ENCODE measurements at regions not wholly inside any gene's neighbourhood (a gene's known extent, or its start where the extent isn't known, plus 50 kb on each side); places are given as distances from the start of the nearest gene placed in this dataset.
A peak's percentile ranks its signal among the peaks of the same experiment; 100 is the strongest.
"Not testable (repeated sequence)": the region's sequence is repeated elsewhere in the genome, so short reads cannot be mapped to it uniquely, and the experiment has no call there.

GRCh38 chrX:109872021-109872732 is 130.7 kb upstream of the TMEM164 start:
- no peak for DNase-seq
- in situ Hi-C loops (cut with HindIII; ENCODE audit: low pct_ligation_motif_present, low pct_unique_long_range_greater_than_20kb, low sequenced_read_pairs), result no loop called here

GRCh38 chrX:109873574-109873973 is 129.3 kb upstream of the TMEM164 start:
- DNase-seq, result no peak
- in situ Hi-C loops (cut with HindIII; ENCODE audit: low pct_ligation_motif_present, low pct_unique_long_range_greater_than_20kb, low sequenced_read_pairs), result no loop called here

DNA sequence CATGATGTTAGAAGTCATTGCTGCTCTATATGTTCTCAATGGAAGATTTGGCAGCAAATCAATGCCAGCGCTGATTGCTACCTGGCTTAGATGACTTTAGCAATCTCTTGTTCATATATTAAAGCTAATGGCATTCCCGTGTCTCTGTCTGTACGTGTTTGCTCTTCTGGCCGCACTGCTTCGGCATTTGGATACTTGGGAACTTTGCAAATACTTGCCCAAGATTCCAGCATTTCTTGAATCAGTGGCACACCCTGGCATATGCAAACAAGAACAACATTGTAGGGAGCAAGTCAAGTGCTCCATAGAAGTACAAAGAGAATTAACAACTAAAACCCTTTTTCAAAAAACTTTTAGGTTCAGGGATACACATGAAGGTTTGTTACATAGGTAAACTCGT is 128.9 kb upstream of the TMEM164 start:
- in situ Hi-C loops (cut with HindIII; ENCODE audit: low pct_ligation_motif_present, low pct_unique_long_range_greater_than_20kb, low sequenced_read_pairs), result no loop called here
- no peak for DNase-seq

DNA sequence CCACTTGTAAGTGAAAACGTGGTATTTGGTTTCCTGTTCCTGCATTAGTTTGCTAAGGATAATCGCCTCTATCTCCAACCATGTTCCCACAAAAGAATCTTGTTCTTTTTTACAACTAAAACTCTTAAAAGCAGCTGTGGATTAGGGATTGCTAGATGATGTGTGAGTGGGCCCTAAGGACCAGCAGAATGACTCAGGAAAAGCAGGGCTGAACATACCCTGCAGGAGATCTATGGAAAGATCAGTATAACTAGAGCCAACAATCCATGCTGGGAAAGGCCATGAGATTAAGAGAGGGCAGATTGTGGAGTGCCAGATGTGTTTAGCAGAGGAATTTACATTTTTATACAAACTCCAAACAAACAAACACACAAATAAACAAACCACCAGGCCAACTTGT is 128.4 kb upstream of the TMEM164 start:
- in situ Hi-C loops (cut with HindIII; ENCODE audit: low pct_ligation_motif_present, low pct_unique_long_range_greater_than_20kb, low sequenced_read_pairs), result no loop called here
- DNase-seq, result no peak

GRCh38 chrX:109875831-109876230 is 127.1 kb upstream of the TMEM164 start:
- DNase-seq, result no peak
- in situ Hi-C loops (cut with HindIII; ENCODE audit: low pct_ligation_motif_present, low pct_unique_long_range_greater_than_20kb, low sequenced_read_pairs), result no loop called here

DNA sequence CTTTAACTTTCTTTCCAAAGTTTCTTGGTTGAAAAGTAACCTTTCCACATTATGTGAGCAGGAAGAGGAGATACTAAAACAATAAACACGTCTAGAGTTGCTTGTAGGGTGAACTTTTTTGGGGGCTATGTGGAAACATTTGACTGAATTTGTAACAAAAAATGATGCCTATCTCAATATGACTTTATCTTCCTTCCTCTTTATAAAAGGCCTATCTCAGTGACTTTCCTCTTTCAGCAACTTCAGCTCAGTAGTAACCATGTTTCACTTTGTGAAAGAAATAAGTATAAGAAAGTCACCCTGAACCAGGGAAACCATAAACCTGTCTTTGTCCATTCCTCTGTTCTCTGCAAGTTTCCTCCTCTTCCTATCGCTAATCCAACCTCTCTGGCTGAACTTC is 124.7 kb upstream of the TMEM164 start:
- DNase-seq, result no peak
- in situ Hi-C loops (cut with HindIII; ENCODE audit: low pct_ligation_motif_present, low pct_unique_long_range_greater_than_20kb, low sequenced_read_pairs), result no loop called here

GRCh38 chrX:109879991-109880390 is 122.9 kb upstream of the TMEM164 start:
- in situ Hi-C loops (cut with HindIII; ENCODE audit: low pct_ligation_motif_present, low pct_unique_long_range_greater_than_20kb, low sequenced_read_pairs), result no loop called here
- DNase-seq, result no peak

DNA sequence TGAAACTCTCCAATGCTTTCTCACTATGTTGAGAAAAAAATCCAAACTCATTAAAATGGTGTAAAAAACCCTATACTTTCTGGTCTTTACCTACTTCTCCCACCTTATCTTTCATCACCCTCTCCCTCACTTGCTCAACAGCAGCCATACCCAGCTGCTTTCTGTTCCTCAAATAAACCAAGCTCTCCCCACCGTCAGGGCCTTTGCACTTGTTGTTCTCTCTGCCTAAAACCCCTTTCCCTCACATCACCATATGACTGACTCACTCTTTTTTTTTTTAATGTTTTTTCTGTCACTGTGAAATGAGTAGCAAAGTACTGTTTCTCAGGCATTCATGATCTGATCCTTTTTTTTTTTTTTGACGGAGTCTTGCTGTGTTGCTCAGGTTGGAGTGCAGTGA is 122.3 kb upstream of the TMEM164 start:
- in situ Hi-C loops (cut with HindIII; ENCODE audit: low pct_ligation_motif_present, low pct_unique_long_range_greater_than_20kb, low sequenced_read_pairs), result no loop called here
- DNase-seq, result no peak

- DNase-seq, result peak; percentile 28
- in situ Hi-C loops (cut with HindIII; ENCODE audit: low pct_ligation_motif_present, low pct_unique_long_range_greater_than_20kb, low sequenced_read_pairs), result no loop called here
Measured at GRCh38 chrX:109886122-109886761, 116.7 kb upstream of the TMEM164 start.

- peak; percentile 3 for DNase-seq
- in situ Hi-C loops (cut with HindIII; ENCODE audit: low pct_ligation_motif_present, low pct_unique_long_range_greater_than_20kb, low sequenced_read_pairs), result no loop called here
Measured at GRCh38 chrX:109889289-109890006, 113.5 kb upstream of the TMEM164 start.

DNA sequence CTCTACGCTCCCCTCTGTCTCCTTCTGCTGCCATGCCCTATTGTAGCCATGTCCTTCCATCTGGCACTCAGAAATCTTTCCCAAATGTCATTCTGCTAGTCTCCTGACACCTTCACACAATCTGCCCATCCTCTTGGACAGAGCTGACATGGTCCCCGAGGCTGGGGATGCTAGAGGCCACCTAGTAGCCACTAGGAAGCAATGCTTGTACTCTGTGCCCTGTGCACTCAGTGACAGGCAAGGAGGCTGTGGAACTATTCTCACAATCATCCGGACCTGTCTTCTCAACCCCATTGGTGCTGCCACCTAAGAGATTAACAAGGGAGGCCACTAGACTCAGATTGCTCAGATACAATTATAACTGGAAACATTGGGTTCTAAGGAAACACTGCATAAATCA is 112.6 kb upstream of the TMEM164 start:
- no peak for DNase-seq
- in situ Hi-C loops (cut with HindIII; ENCODE audit: low pct_ligation_motif_present, low pct_unique_long_range_greater_than_20kb, low sequenced_read_pairs), result no loop called here

DNA sequence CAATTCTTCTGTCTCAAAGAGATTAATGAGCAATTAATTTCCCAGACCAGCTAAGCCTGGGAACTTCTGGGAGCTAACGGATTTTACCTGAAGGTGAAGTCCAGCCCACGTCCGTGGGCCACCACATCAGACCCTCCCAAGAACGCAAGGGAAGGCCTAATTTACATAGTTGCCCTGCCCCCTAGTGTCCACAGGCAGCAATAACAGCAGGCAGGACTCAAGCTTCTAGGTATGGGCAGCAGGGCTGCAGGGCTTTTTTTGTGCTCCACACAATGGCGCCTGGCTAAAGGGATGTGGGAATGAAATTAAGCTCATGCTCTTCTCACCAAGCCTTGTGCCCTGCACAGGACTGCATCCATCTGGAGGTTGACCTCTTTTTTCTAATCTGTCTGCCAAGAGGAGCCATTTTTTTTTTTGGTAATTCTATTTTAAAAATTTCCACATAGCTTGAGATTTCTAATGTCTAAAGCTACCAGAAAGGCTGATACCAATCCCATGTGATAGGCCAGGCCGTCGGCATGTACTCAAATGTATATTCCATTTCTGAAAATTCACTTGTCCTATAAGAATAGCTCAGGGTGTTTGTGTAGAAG is 111.9 kb upstream of the TMEM164 start:
- in situ Hi-C loops (cut with HindIII; ENCODE audit: low pct_ligation_motif_present, low pct_unique_long_range_greater_than_20kb, low sequenced_read_pairs), result no loop called here
- peak; percentile 48 for DNase-seq

- in situ Hi-C loops (cut with HindIII; ENCODE audit: low pct_ligation_motif_present, low pct_unique_long_range_greater_than_20kb, low sequenced_read_pairs); DNase-seq: not testable (repeated sequence)
Measured at GRCh38 chrX:109896024-109896423, 106.9 kb upstream of the TMEM164 start.

DNA sequence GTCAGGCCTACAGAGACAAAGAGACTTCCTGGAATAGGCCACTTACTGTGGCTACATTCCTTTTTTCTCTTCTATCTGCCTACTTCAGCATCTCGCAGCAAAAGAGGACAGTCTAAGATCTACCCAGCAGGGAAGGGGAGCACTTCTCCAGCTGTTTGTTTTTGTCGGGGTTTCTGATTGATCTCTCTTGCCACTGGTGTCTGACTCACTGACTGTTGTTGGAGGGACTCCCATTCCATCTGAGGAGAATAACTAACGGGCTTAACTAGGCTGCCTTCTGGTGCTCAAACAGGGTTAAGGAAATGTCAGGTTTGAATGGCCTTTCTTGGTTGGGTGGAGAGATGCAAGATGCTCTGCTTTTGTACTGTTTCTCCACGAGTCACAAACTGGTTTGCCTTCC is 100.2 kb upstream of the TMEM164 start:
- DNase-seq, result peak; percentile 36
- in situ Hi-C loops (cut with HindIII; ENCODE audit: low pct_ligation_motif_present, low pct_unique_long_range_greater_than_20kb, low sequenced_read_pairs), result no loop called here

DNA sequence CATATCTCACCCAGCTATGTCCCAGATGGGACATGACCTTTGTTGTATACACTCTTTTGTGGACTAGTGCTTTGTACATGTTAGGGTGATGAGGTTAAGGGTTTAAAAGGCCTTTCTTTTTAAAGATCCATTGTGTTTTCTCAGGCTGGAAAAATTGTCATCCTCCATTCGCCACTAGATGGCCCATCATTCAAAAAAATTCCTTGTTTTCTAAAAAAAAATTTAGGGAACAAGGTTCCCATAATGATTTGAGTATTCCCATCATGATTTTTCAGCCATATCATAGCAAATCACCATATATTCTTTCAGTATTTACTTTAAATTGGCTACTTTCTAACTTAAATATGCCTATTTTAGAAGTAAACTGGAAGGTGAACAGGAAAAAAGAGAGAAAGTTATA is 91.9 kb upstream of the TMEM164 start:
- in situ Hi-C loops (cut with HindIII; ENCODE audit: low pct_ligation_motif_present, low pct_unique_long_range_greater_than_20kb, low sequenced_read_pairs), result no loop called here

DNA sequence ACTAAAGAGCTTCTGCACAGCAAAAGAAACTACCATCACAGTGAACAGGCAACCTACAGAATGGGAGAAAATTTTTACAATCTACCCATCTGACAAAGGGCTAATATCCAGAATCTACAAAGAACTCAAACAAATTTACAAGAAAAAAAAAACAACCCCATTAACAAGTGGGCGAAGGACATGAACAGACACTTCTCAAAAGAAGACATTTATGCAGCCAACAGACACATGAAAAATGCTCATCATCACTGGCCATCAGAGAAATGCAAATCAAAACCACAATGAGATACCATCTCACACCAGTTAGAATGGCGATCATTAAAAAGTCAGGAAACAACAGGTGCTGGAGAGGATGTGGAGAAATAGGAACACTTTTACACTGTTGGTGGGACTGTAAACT is 89.9 kb upstream of the TMEM164 start:
- DNase-seq; in situ Hi-C loops (cut with HindIII; ENCODE audit: low pct_ligation_motif_present, low pct_unique_long_range_greater_than_20kb, low sequenced_read_pairs): not testable (repeated sequence)

More for the DNA sequence above, 91.9 kb upstream of the TMEM164 start:
- DNase-seq, result peak; percentile 1

- in situ Hi-C loops (cut with HindIII; ENCODE audit: low pct_ligation_motif_present, low pct_unique_long_range_greater_than_20kb, low sequenced_read_pairs), result no loop called here
- DNase-seq, result no peak
Measured at GRCh38 chrX:109914114-109914849, 88.6 kb upstream of the TMEM164 start.

DNA sequence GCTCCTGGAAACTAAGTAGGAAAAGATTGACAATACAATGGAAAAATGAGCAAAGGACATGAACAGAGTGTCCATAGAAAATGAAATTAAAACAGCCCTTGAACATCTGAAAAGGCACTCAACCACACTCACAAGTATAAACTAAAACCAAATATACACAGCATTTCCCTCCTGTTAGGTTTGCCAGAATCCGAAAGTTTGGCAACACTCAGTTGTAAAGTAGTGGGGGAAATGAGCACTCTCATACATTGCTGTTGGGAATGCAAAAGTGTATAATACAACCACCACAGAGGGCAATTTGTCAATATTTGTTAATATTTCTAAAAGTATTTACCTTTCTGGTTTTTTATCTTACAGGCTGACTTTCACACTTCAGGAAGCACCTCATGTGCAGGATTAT is 84.2 kb upstream of the TMEM164 start:
- in situ Hi-C loops (cut with HindIII; ENCODE audit: low pct_ligation_motif_present, low pct_unique_long_range_greater_than_20kb, low sequenced_read_pairs), result no loop called here
- no peak for DNase-seq

GRCh38 chrX:109920325-109920724 is 82.6 kb upstream of the TMEM164 start:
- no peak for DNase-seq
- in situ Hi-C loops (cut with HindIII; ENCODE audit: low pct_ligation_motif_present, low pct_unique_long_range_greater_than_20kb, low sequenced_read_pairs), result no loop called here
